SU-DHL-6 (cell line): ENCODE measurements at regions not wholly inside any gene's neighbourhood (a gene's known extent, or its start where the extent isn't known, plus 50 kb on each side); places are given as distances from the start of the nearest gene placed in this dataset.

ENCODE experiments used
- CTCF ChIP-seq: fragments of 200-600 bp; sonication (generic); IDR thresholded peaks from one replicate; pipeline ENCODE4 v1.5.1; 2017; ENCODE audit warnings: antibody characterized with exemption, mild to moderate bottlenecking, low read length, moderate library complexity; ENCODE audit not compliant: insufficient read depth, poor library complexity, severe bottlenecking
- EZH2phosphoT487 ChIP-seq: fragments of 200-600 bp; sonication (generic), shearing (Covaris generic); conservative IDR thresholded peaks from 2 replicates; pipeline ENCODE4 v1.6.1; 2018; ENCODE audit warnings: mild to moderate bottlenecking, antibody characterized with exemption, low read length, moderate library complexity, mixed read lengths

GRCh38 chr16:54544553-54545180, 258.1 kb upstream of the IRX3 start:
- TF ChIP-seq CTCF (no peak), EZH2phosphoT487 (no peak)
